ENCODE measurements at regions not wholly inside any gene's neighbourhood (a gene's known extent, or its start where the extent isn't known, plus 50 kb on each side); places are given as distances from the start of the nearest gene placed in this dataset.
"Not testable (repeated sequence)": the region's sequence is repeated elsewhere in the genome, so short reads cannot be mapped to it uniquely, and the experiment has no call there.

DNA sequence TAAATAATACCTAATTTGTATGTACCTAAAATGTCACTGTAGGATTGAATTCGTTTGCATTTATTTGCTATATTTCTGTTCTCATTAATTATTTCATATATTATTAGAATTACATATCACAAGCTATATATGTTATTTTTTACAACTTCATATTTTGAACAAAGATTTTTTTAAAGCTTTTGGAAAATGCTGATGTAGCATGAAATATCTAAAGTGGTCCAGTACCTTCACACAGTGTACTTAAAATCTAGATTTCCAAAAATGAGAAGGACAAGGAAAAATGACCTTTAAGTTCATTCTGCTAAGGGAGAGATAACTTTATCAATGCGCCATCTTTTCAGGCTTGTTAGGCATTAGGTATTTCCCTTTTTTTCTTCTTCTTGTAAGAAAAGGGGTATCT lies 71.8 kb downstream of the LARP7 start:
- no peak for DNase-seq

DNA sequence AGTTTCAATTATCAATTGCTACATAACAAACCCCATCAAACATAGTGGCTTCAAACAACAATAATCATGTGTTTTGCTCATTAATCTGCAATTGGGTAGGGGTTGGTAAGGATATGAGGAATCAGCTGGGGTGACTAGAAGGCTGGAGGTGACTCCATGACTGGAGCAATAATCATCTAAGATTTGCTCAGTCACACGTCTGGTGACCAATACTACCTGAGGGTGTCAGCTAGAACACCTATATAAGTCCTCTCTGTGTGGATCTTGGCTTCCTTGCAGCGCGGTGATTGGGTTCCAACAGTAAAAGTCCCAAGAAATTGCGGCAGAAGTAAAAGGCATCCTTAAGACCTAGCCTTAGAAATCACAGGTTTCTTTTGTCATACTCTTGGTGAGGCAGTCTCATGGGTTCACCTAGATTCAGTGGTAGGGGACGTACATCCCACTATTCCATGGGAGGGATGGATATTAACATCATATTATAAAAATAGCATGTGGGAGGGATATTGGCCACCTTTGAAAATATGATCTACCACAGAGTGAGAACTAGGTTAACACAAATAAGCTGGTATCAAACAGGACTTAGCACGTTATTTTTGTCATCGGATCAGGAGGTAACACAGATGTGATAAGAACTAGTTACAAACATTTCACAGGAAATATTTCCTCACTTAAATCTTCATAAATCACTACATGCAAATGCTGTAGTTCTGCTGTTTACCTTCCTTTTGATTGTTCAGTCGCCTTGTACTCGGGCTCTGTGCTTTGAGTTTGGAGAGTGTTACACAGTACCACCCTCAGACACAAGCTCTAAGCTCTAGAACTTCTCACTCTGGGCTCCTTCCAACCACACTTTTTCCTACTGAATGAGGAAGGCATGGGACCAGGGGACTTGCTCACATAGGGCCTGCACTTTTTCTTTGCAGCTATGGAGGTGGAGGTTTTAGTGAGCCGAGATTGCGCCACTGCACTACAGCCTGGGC lies 78.3 kb downstream of the LARP7 start:
- DNase-seq: no peak

DNA sequence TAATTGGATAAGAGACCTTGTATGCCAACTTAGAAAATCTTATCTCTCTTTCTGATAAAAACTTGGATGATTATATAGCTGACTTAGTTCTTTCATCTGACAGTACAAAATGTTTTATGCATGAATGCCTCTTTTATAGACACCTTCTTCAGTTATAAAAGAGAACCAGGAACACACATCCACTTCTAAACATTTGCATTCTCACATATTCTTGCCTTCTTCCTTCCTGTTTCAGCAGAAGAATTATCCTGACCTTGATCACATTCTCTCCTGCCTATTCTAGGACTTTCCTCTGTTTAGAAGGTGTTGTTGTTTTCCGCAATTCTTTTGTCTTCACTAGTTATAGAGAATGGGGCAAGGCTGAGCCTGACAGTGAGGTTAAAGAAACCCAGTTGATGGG lies 80.9 kb downstream of the LARP7 start:
- no peak for DNase-seq

DNA sequence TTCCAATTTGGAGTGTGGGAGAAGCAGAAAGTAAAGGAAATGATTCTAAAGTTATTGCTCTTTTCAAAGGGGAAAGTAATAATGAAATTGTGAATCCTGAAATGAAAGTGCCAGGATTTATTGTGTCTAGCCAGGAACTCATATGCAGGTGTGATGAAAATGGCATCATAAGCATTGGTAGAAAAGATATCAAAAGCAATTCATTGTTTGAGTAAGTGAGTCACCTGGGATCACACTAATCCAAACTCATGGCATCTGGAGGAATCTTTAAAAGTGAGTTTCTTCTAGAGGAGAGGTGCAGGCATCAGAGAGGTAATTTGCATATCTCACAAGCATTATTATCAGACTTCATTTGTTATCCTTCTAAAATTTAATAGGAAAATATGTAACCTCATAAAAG lies 84.7 kb downstream of the LARP7 start:
- no peak for DNase-seq

DNA sequence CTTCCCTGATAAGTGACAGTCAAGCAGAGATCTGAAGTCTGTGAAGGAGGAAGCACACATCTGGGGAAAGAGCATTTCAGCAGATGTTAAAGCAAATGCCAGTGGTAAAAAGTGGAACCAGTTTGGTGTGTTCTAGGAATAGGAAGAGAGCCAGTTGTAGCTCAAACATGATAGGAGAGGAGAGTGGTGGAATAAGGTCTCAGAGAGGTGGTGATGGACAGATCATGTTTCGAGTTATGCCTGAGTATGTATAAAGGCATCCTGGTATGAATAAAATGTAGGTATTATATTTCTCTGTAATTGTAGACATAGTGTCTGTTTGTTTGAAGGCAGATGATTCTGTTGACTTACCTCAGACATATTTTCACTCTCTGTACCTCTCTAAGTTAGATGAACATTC lies 89.1 kb downstream of the LARP7 start:
- no peak for DNase-seq

DNA sequence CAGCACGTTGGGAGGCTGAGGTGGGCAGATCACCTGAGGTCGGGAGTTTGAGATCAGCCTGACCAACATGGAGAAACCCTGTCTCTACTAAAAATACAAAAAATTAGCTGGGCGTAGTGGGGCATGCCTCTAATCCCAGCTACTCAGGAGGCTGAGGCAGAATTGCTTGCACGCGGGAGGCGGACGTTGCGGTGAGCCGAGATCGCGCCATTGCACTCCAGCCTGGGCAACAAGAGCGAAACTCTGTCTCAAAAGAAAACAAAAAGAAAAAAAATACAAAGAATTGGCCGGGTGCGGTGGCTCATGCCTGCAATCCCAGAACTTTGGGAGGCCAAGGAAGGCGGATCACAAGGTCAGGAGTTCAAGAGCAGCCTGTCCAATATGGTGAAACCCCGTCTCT lies 90.8 kb downstream of the LARP7 start:
- not testable (repeated sequence) for DNase-seq

DNA sequence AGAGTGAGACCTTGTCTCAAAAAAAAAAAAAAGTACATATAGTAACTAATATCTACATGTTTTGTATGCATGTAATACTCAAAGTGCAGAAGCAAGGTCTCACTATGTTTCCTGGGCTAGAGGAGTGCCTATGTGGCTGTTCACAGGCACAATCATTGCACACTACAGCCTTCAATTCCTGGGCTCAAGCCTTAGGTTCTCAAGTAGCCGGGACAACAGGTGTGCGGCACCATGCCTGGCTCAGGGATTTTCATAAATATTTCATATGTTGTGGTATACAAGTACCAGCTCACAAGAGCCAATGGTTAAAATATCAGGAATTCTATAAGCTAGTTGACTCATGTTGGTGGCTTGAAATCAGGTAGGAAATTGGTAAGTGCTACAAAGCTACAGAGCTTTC lies 94.8 kb downstream of the LARP7 start:
- no peak for DNase-seq

DNA sequence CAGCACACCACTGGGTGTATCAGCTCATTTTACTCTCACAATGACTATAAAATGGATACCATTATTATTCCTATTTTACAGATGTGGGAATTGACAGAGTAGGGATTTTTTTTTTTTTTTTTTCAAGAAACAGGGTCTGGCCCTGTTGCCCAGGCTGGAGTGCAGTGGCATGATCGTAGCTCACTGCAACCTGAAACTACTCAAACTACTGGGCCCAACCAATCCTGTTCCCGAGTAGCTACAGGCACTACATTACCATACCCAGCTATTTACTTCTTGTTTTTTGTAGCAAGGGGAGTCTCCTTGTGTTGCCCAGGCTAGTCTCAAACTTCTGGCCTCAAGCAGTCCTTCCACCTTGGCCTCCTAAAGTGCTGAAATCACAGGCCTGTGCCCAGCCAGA lies 95.2 kb downstream of the LARP7 start:
- DNase-seq: no peak

DNA sequence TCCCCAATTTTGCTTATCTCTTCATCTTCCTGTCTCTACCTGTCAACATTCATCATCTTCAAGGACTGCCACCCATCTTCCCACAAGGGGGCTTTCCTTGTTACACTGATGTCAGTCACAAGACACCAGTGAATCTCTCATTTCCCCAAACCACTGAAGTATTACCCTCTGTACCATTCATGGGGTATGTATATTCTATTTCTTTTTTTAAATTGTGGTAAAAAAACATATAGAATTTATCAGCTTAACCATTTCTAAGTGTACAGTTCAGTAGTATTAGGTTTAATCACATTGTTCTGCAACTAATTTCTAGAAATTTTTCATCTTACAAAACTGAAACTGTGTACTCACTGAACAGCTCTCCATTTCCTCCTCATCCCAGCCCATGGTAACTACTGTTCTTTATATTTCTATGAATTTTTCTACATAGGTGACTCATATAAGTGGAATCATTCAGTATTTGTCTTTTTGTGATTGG lies 98.6 kb downstream of the LARP7 start:
- DNase-seq: no peak

DNA sequence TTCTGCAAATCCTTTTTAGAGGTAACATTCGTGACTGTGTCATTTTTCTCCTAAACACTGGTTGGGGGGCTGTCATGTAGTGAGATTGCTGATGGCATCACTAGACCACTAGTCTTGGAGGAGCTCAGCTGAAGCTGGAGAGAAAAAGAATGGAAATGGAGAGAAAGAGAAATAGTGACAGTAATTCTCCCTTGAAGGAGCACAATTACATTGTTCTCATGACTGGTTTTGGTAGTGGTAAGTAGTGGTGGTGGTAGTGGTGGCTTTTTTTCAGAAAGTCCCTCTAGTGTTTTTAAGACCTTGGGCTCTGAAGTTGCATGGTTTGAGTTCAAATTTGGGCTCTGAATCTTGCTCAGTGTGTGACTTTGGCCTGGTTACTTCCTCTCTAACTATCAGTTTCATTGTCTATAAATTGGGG lies 99.8 kb downstream of the LARP7 start:
- no peak for DNase-seq

DNA sequence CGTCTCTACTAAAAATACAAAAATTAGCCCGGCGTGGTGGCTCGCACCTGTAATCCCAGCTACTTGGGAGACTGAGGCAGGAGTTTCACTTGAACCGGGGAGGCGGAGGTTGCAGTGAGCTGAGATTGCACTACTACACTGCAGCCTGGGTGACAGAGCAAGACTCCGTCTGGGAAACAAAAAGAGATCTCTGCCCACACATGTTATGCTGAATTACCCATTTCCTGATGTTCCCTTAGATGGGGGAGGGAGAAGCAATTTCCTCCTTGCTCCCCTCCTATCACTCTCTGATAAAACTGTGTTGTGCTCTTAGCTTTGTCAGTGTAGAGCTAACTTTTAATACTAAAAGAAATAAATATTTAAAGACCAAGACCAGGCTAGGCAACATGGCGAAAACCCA lies 102.5 kb downstream of the LARP7 start:
- DNase-seq: no peak

DNA sequence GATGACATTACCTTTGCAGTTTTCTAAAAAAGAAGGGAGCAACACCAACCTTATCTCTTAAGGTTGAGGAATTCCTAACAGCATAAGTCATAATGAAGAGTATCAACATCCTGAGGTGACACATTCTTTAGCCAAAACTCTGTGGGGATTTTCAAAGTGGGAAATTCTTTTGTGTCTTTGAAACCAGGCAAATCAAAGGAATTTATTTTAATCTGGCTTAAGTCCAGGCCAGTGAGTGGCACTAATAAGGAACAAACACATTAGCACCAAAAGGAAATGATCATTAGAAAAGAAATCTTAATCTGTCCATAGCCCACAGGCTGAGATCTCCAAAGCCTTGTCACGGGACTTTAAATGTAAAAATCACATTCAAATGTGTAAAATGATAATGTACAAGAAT lies 110.1 kb downstream of the LARP7 start:
- DNase-seq: no peak

DNA sequence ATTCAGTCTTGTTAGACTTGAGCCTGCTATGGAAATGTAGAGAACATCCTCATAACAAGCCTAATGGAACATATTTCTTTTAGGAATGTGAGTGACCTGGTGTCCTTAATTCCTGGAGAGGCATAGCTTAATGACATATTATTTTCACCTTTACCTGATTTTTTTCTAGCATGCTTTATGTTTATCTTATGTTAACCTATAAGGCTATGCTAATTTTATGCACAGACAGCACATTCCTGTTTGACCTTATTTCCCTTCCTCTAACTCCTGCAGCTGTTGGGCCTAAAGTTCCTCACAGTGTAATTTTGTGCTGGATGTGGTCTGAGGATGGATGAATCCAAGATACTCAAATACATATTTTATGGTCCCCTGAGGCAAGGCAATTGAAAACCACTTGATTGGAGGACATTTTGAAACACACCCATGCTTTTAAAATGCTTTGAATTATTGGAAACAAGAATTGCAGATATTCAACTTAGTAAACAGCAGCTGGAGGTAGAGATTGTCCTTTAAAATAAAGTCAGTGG lies 111.5 kb downstream of the LARP7 start:
- no peak for DNase-seq

DNA sequence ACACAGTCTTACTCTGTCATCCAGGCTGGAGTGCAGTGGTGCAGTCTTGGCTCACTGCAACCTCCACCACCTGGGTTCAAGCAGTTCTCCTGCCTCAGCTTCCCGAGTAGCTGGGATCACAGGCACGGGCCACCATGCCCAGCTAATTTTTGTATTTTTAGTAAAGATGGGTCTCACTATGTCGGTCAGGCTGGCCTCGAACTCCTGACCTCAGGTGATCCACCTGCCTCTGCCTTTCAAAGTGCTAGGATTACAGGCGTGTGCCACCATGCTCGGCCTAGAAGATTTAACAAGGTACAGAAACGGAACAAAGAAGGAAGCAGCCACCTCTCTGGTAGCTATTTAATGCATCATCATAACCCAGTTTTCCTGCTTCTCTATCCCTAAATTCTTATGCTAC lies 113.8 kb downstream of the LARP7 start:
- DNase-seq: not testable (repeated sequence)

DNA sequence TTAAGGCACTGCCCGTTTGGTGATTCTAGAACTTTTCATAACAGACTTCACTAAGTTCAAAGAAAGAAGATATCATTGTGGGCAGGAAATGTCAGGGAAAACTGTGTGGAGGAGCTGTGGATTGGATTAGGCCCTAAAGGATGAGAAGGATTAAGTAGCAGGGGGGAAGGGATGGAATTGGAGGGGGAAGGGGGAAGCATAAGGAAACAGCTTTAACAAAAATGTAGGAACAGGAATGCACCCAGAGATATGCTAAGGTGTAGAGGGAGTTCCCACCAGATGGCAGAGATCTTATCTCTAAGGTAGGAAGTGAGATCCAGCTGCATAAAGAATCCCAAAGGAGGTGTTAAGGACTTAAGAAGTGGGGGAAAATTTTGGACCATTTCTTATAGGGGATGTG lies 114.5 kb downstream of the LARP7 start:
- no peak for DNase-seq

DNA sequence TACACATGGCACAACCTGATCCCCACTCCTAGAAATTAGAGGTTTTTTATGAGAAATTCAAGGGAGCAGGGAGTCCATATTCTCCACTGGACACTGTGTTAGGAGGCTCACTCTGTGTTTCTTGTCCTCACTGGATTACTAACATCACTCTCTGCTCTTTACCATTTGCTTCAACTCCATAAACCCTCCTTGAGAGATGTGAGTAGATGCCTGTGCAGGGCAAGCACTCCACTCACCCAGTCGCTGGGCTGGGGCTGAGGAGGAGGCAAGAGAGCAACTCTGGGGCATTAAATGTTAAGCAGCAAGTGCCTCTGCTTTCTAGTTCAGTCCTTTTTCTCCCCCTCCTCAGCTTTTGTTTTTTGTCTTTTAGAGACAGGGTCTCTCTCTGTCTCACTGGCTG lies 115.1 kb downstream of the LARP7 start:
- no peak for DNase-seq

DNA sequence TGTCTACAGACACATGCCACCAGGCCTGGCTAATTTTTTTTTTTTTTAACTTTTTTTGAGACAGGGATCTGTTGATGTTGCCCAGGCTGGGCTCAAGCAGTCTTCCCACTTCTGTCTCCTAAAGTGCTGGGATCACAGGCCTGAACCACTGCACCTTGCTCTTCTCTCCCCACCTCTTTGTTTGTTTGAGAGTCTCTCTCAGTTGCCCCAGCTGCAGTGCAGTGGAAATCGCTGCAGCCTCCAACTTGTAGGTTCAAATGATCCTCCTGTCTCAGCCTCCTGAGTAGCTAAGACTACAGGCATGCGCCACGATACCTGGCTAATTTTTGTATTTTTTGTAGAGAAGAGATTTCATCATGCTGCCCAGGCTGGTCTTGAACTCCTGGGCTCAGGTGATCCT lies 115.6 kb downstream of the LARP7 start:
- DNase-seq: no peak

DNA sequence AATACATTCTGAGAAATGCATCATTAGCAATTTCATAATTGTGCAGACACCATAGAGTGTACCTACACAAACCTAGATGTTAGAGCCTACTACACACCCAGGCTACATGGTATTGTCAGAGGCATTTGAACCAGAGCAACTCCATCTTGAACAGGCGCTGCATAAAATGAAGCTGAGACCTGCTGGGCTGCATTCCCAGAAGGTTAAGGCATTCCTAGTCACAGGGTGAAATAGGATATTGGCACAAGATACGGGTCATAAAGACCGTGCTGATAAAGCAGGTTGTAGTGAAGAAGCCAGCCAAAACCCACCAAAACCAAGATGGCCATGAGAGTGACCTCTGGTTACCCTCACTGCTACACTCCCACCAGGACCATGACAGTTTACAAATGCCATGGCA lies 116.4 kb downstream of the LARP7 start:
- no peak for DNase-seq

DNA sequence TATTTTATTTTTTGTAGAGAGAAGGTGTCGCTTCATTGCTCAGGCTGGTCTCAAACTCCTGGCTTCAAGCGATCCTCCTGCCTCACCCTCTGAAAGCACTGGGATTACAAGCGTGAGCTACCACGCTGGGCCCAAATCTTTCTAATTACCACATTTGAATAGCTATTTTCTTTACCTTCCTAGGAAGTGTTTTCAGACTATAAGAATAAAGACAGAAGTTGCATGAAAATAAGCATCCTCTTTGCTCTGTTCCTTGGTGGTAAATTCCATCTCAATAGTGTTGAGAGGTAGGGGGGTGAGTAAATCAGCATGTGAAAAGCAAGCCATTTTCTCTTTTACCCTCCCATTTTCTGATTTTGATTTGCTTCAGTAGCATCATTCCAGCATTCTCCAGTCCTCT lies 122.4 kb downstream of the LARP7 start:
- DNase-seq: no peak

DNA sequence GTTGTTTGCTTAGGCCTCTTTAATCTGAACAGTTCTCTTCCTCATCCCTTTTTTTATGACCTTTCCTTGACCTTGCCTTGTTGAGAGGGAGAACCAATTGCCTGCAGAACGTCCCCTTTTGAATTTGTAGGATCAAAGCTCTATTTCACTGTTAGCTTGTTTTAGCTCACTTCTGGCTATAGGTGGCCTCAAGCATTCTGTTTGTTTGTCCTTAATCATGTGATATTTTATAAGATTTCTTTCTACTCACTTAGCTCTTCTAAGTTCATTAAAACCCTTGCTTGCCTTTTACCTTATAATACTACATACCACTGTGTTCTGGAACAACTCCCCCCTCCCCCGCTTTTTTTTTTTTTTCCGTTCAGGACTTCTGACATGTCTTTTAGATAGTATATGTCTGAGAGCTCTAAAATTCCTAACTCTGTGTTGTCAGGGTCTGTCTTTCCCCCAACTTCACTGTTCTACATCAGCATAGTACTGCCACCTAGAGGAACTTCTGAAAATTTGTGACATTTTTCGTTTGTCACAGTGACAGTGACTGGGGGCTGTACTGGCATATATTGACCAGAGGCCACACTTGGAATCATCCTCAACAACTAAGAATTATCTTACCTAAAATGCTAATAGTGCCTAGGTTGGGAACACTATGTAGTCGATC lies 128.5 kb downstream of the LARP7 start:
- DNase-seq: peak; percentile 8

DNA sequence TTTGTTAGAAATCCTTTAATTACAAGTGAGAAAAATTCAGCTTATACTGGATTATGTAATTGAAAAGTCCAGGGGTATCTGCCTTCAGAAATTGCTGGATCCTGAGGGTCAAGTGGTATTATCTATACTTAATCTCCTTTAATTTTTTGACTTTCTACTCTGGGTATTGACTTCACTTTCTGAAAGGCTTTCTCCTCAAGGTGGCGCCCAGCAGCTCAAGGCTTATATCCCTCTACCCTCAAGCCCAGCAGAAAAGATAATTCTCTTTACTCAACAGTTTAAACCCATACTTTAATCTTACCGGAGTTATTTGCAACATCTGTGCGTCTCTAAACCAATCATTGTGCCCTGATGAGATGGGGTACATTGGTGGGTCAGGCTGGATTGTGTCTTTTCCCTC lies 129.5 kb downstream of the LARP7 start:
- peak; percentile 41 for DNase-seq

DNA sequence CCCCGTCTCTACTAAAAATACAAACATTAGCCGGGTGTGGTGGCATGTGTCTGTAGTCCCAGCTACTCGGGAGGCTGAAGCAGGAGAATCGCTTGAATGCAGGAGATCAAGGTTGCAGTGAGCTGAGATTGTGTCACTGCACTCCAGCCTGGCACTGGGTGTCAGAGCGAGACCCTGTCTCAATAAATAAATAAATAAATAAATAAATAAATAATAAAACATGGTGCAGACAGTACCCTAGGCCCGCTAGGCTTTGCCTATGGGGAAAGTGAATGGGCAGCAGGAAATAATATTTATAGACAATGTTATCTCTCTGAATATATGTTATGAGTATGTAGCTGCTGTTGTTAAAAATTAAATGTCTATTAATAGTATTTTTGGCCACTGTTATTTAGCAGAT lies 130.4 kb downstream of the LARP7 start:
- DNase-seq: no peak

DNA sequence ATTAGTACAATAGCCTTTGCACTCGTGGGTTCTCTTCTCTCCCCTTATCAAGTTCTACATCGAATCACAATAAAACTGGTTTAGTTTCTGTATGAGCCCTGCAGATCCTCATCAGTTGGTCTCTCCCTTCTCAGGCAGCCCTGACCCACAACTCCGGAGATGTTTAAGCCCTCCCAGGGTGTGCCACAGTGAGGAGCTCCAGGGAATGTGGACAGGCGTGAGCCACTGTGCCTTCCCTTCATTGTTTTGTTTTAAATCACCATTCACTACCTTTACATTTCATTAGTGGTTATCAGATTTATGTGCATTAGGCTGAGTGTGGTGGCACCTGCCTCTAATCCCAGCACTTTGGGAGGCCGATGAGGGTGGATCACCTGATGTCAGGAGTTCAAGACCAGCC lies 133.2 kb downstream of the LARP7 start:
- DNase-seq: no peak

DNA sequence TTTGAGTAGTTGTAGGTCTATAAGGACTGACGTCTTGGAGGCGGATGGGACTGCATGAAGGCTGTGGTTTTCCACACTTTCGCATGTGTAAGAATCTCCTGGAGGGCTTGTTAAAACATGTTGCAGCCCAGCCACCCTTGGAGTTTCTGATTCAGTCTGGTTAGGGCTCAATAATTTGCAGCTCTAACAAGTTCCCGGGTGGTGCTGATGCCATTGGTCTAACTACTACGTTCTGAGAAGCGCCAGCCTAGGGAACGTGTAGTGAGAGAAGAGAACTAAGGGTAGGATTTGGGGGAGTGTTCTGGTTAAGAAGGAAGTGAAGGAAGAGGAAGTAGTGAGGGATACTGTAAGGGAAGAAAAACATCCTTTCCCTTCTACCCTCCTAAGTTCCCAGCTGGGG lies 138.9 kb downstream of the LARP7 start:
- DNase-seq: no peak
